IPS DF 4.7 (cell line): ENCODE measurements at regions not wholly inside any gene's neighbourhood (a gene's known extent, or its start where the extent isn't known, plus 50 kb on each side); places are given as distances from the start of the nearest gene placed in this dataset.

Experiments used
- DNase-seq: peaks from one replicate; pipeline ENCODE4 v3.0.0-alpha.2; 2013; ENCODE audit warnings: low spot score; ENCODE audit errors: extremely low read depth

DNA sequence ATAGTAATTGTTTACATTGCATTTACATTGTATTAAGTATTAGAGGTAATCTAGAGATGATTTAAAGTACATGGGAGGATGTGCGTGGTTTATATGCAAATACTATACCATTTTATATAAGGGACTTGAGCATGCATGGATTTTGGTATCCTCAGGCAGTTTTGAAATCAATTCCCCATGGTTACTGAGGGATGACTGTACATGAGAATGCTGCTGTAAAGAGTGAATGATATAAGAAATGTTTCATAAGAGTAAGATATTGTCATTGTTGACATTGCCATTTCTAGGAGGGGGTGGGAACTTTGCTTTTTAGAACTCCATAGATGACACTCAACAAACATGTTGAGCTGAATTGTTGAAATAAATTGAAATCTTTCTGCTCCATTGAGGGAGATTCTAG is 185.0 kb downstream of the SEMA6A start:
- no peak for DNase-seq

DNA sequence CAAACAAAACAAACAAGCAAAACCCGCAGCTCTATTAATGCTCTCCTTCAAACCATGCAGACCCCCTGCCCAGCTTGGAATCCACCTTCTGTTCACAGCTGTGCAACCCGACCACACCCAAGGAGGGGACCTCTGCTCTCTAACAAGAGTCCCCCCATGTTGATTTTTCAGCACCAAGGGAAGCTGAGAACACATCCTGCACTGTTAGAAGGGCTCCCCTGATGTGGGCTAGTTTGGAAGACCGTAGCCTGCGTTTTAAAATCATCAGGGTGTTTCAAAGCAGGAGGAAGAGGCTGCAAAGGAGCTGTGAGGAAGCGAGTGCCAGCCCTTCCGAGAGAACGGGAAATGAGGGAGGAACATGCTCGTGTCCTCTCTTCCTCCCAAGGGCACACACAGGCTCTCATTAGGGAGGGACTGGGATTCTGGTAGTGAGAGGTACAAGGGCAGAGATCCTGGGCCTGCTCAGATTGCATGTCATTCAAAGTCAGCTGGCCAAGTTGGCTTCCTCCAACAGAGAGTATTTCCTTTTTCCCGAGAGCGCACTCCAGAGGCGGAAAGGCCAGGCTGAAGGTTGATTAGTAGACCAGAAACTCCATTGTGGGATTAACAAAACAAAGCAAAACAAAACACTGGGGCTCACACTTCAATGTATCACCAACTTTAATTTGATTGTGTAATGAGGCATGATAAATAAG is 185.9 kb downstream of the SEMA6A start:
- DNase-seq = no peak

DNA sequence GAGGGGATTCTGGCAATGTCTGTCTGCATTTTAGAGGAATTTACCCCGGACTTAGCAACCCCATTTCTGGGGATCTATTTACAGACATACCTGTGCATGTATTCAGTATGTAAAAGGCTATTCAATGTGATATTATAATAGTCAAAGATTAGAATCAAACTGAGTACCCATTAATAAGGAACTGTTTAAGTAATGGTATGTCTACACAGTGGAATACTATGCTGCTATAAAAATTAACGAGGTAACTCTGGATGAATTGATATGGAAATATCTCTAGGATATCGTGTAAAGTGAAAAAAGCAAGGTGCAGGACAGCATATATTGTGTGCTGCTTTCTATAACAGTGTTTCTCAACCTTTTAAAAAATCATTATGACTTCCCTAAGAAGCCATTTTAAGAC is 186.9 kb downstream of the SEMA6A start:
- DNase-seq = no peak

DNA sequence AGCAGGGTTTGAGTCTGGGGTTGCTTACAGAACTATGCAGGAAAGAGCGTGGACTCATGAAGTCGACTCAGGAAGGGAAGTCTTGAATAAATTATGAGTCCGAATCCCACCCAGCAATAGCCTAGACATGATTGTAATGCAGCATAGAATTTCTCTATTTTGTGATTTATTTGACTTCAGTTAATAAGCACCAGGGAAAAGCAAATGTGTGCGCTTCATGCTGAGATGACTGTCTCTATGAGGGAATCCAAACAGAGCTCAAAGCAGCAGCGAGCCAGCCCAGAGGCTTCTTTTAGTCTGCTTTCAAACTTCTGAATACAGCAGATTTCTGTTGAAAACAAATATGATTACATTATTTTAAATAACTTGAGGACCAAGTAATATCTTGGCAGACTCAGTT is 188.0 kb downstream of the SEMA6A start:
- DNase-seq = no peak

DNA sequence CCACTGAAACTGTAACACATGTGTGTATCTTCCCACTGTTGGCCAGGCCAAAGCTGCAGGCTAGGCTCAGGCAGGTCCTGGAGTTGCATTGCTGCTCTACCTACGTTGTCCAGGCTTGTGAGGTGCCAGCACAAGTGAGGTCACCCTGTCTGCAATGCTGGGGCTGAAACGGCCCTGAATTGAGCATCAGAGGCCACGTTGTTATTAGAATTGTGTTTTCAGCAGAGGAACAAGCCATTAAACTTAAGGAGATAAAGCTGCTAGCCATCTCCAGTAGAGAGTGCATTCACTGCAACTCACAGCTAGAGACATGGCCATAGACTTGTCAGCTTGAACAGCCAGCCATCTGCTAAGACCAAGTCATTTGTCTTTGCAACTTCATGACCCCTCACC is 191.8 kb downstream of the SEMA6A start:
- DNase-seq = no peak

DNA sequence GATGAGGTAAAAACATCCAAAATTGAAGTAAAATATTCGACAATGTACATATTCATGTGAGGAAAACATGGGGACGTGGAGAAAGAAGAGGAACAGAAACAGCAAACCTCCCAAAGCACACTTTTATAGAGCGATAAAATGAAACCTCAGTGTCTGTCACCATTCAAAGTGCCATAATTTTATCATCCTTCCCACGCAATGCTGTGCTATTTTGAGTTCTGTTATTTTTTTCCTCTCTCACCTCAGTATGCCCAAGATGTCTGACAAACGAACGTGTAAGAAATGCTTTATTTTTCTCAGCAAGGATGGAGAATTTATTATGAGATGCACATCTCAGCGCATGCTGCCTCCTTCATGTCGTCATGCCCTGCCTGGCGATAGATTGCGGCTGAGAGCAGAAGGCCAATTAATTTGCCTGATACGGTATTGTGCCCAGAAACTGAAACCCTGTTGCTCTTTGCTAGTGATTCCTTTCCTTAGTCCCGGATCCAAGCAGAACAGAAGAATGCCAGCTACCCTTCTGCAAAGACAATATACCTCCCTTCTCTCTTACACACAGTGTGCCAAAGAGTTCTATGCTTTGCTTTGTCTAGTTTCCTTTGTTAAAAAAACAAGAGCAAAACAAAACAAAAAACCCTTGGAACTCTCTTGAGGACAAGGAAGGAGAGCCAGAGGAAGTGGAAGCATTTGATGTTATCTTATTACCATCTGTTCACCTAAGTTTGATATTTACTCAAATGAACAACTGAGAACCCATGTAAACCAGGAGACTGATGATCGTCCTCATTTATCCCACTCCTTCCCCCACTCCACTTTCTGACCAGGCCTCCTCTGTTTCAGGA is 192.4 kb downstream of the SEMA6A start:
- DNase-seq = no peak

DNA sequence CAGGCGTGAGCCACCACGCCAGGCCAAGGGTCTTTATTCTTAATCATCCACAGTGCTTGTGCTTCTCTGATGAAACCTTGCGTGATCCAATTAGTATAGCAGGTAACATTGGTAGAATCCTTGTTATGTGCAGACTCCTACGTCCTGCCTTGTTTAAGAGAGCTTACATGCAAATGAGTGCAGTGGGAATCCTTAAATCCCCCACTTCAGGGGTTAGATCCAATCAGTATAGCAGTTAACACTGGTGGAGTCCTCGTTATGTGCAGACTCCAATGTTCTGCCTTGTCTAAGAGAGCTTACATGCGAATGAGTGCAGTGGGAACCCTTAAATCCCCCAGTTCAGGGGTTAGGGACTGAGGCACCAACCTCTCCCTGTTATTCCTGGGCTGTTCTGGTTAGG is 193.4 kb downstream of the SEMA6A start:
- no peak for DNase-seq

DNA sequence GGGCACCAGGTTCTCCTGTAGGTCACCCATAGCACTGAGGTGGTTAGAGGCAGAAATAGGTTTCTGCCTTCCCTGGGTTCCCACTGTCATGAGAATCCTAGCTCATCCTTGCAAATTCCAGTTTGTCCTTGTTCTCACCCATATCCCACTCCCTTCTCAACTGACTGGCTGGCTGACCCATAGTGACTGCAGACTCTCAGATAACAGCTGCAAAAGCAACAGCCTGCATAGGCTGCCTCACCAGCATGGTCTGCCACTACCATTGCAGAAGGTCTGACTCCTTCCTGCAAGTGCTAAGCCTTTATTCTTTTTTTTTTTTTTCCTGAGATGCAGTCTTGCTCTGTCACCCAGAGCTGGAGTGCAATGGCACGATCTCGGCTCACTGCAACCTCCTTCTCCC is 194.0 kb downstream of the SEMA6A start:
- no peak for DNase-seq

DNA sequence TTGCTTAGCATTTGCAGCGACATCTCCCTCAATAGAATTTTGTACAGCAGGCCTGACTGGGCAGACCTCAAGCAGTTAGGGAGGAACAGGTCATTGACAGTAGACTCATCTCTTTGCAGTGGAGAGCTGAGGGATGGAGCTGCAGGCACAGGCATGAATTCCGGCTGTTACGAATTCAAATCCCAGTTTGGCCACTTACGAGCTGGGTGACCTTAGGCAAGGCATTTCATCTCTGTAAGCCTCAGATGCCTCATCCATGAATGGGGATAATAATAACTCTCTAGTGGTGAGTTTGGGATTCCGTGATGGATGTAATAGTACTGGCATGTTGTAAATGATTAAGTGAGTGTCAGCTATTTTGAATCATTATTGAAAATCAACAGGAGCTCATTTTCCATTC is 195.3 kb downstream of the SEMA6A start:
- DNase-seq = no peak

DNA sequence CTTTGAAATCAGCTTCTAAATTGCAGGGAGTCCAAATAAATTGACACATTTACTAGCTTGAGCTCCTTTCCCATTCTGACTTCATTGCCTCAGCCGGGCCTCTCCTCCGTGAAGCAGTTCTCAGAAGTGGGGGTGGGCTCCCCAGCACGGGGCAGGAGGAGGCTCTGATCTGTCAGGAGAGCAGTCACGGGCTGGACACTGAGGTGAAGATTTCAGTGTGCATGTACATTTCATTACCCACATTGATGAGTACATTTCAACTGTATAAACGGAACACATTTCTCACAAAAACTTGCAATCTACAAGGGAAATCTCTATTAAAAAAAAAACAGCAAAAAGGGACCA is 195.9 kb downstream of the SEMA6A start:
- DNase-seq = no peak

DNA sequence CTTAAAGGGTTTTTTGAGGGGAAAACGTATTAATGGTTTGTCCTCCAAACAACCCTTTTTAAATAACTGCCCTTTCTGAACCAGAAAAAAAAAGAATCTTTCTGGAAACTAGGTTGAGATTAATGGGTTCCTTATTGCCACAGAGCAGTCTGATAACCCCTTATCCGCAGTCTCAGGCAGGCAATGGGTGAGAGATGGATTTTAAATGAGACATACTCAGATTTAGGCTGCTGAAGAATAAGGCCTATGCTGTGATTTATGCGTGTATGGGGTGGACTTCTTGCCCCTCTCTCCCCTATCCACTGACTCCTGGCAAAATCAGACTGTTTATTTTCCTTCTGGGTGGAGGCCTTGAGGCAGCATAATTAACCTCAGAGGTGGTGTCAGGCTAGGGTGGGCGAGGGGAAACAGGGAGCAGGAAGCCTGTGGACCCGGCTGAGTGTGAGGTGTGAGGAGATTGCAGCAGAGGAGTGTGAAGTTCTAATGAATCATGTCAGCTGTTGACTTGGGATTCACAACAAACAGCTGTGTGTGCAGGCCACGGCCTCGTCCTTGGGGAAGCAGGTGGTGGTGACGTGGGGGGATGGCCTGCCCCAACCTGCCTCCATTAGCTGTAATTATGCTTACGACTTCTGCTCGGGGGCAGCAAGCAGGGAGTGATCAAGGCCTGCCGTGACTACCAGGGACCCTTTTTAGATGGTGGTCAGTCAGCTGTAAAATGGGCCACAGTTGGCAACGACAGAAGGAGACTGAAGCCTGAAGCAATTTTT is 196.4 kb downstream of the SEMA6A start:
- DNase-seq = no peak

DNA sequence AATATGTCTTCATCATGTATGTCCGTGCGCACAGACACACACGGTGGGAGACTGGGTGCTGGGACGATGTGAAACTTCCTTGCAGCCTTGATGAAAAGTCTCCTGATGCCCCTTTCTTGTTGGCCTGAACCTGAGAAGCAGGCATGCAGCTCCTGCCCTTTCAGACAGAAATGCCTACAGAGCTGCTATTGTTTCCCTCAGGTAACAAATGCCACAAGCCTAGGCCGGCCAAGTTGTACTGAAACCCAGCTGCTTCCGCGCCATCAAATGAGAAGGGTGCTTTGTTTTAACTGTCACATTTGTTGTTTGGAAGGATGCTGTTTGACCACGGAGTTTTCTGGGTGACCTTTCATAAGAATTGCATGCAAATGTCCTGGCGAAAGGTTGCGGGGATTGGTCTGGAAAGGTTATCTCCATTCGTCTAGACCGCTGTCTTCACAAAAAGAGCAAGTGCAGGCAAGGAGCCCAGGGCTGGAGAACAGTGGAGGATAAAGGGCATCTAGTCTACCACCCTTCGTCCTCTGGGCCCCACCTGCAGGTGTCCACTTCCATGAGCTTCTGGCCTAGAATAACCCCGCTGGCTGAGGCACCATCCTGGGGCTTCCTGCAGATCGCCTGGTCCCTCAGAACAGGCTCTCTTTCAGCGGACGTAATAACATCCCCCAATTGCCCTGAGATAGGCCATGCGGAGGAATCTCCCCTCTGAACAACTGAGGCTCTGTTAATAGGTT is 197.2 kb downstream of the SEMA6A start:
- DNase-seq = no peak

DNA sequence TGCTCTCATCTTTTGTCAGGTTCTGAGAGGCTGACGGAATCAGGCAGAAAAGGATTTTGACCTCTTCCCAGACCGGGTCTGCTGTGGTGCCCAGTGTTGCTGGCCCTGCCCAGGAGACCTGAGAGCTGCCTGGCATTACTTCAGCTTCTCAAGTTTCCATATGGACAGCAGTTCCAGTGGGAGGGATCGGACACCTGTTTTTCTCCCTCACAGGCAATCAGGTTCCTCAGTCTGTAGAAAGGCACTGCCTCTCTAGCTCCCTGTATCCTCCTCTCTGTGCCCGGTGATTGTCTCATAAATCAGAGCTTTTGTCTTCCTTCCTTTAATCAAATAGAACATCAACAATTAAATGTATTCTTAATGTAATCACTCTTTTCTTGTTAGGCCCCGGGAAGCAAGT is 198.7 kb downstream of the SEMA6A start:
- no peak for DNase-seq

DNA sequence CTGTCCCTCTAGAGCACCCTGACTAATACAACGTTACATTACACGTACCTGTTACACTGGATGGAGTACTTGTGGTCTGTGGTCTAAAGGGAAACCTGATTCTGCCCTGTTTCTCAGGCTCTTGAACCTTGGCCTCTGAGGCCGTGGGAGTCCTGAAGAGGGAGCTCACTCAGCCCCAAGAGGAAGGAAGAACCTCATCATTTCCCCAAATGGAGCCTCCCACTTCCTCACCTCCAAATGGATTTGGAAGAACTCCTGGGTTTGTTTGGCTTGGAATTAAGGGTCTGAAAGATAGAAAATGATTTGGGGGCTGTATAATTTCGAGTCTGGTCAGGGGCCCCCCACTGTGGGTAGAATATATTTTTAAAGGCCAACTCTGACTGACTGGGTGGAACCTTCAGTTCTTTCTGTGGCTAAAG is 200.2 kb downstream of the SEMA6A start:
- DNase-seq = no peak

DNA sequence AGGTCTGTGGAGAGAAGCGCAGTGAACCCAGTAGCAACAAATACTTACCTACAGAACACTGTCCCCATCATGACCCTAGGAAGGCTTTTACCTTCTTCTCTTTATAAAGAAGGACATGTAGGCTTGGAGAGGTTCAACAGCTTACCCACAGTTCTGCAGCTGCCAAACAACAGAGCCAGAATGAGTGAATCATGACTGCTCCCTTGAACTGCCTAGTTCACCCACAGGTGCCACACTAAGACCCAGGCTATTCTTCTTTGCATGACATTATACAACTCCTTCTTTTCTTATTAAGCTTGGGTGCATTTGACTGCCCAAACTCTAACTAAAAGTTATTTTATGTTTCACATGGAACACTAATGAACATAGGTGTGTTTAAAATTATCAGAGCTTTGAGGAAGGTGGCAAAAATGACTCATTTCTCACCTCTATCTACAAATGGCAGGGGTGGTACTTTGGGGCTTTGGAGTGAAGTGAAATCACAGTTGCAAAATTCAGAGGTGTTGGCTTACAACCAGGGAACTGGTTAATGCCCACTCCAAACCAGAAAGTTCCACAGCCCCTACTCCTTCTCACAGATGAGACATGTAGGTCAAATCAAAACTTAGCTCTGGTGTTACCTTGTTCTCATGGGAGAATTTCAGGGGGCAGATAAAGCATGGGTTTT is 201.6 kb downstream of the SEMA6A start:
- no peak for DNase-seq

DNA sequence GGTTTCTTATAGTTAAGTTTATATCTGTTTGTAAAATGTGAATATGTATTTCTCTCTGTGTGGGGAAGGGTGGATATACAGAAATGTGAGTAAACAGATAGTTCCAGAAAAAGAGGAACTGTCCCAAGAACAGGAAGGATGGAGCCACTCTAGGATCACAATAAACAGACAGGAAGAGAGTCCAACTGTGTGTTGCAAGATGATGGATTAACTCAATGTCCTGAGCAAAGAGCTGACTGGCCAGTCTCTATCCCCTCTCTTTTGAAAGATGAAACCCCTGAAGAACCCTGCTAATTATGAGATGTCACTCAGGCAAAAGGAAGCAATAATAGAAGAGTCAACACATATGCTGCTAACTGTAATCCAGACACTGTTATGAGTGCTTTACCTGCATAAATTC is 202.7 kb downstream of the SEMA6A start:
- DNase-seq = no peak

DNA sequence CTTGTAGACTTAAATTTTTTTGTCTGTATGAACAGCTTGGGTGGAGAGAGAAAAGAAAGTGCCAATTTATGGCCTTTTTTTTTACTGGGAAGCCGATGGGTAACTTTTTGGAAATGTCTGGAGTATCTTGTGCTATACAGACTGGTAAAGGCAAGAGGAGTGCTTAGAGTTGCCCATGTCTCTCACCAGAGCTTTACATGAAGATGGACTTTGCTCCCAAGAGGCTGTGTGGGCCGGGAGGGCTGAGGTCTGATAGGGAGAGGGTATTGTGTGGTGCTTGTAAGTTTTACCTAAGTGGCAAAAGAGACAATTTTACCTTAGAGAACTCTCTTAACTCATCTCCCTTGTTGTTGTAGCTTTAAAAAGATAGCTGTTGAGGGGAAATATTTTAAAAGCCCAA is 203.2 kb downstream of the SEMA6A start:
- DNase-seq = no peak

DNA sequence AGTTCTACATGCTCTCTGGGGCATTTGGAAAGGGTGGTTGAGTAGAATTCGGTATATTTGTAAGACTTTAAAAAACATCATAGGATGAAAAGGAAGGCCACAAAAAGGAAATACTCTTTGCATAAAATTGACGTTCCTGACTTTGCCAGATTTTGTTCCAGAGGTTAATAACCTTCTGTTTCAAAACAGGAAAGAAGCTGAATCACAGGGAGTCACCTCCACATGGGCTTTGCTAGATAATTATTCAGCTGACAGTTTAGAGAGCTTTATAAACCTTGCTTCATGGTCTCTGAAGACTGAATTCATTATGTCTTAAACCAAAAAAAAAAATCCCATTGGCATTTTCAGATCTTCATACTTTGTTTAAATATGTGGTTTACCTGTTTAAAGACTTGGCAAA is 203.7 kb downstream of the SEMA6A start:
- DNase-seq = no peak

DNA sequence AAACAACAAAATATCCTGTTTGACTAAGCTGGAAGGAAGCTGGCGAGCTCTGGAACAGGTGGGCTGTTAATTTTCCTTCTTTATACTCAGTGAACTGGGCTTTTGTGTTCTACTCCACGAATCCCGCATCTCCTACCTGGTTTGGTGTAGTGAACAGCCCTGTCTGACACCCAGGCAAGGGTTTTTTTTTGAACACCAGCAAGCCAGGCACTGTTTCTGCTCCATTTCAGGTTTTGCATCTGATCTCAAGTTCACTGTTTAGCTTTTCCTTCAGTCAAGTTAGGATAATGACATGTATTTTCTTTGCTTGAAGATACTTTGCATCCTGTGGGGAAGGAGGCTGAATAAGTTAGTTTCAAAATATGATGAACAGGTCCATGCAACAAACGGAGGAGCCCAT is 204.5 kb downstream of the SEMA6A start:
- DNase-seq = no peak

DNA sequence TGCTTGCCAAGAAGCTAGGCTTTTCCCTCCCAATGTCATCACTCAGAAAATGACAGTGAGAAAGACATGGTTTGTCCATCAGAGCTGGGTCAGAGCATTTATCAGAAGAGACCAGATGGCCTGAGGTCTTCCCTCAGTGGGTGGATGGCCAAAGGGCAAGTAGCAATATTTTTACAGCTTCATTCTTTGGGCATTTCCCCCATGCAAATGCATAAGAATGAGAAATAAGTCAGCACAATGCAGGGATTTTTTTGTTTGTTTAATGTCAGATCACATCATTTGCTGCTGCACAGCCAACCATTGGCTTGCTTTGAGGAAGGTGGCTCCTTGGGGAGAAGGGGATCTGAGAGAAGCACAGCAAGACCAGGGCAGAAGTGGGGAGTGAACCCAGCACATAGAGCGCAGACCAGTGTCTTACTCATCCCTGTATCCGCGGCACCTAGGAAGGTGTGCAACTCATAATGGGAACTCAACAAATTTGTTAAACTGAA is 209.6 kb downstream of the SEMA6A start:
- DNase-seq = no peak

DNA sequence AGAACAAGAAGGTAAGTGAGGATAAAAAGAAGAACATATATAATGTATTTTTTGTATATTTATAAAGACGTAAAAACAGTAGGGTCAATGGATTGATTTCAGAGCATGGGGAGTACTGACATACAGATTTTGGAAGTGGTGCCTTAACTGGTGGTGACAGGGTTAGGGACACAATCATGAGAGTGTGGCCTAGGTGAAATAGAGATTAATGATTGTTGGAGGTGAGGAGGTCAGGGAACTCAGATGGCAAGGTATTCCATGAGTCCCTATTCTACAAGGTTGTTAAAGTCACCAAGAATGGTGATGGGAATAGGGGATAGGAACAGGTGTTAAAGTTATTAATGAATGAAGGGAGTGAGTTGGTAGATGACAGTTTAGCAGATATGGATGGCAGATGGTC is 210.8 kb downstream of the SEMA6A start:
- no peak for DNase-seq
